ES-I3 (cell line): ENCODE measurements at regions not wholly inside any gene's neighbourhood (a gene's known extent, or its start where the extent isn't known, plus 50 kb on each side); places are given as distances from the start of the nearest gene placed in this dataset.

Experiments used
- H3K36me3 ChIP-seq: 2 replicates; pipeline ENCODE4 v1.6.1; 2013; ENCODE audit warnings: mild to moderate bottlenecking, low read length, control low read depth, moderate library complexity; ENCODE audit not compliant: insufficient read depth
- H3K4me1 ChIP-seq: 2 replicates; pipeline ENCODE4 v1.6.1; 2013; ENCODE audit warnings: mild to moderate bottlenecking, control low read depth, low read length; ENCODE audit not compliant: insufficient read depth
- H3K9ac ChIP-seq: 2 replicates; pipeline ENCODE4 v1.6.1; 2013; ENCODE audit warnings: low read depth, mild to moderate bottlenecking, low read length, moderate library complexity
- H3K9me3 ChIP-seq: 2 replicates; pipeline ENCODE4 v1.6.1; 2013; ENCODE audit warnings: mild to moderate bottlenecking, low read length, moderate library complexity; ENCODE audit not compliant: control insufficient read depth, insufficient read depth

DNA sequence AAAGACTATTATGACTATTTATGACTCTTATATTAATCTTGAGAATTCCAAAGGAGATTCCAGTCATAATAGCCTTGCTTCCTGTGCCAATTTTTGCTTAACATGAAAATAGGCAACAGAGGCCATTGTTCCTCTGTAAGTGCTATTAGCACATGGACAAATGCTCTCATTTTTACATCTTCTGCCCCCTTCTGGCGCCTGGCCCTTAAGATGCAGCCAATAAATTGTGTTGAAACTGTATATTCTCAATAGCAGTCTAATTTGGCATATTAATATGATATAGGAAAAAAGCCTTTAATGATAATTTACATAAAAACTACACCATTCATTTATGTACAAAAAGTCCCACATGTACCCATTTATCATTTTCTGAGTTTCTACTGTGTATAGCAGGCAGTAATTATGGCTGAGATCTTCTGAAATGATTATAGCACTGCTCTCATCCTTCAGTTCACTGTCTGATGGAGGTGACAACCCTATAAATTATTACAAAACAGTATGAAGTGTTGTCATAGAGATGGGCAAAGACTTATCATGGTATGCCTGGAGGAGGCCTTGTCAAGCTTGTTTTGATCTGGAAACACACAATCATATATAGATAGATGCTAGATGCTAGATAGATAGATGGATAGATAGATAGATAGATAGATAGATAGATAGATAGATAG, 613.3 kb downstream of the TSN start:
- no peak overlapping the region for H3K9ac ChIP-seq
- no peaks in the 10 kb centered on the region for H3K36me3 ChIP-seq
- H3K9me3 ChIP-seq, result no peaks in the 10 kb centered on the region
- no peaks in the 10 kb centered on the region for H3K4me1 ChIP-seq

DNA sequence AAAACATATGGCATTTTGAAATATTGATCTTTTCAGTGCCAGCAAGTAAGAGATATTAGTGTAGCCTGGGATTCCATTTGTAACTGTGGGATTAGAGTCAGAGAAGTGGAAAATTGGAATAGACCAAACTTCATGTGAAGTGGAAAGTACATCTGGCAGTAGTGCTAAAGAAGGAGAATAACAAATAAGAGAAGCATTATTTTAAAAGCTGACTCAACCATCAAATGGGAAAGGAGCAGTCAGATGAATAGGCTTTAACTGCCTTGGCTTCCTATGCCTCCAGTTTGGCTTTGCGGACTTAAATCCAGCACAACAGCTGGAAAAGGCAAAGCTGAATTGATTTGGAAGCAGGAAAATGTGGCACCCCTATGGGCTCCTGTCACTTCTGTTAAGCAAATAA, 623.1 kb downstream of the TSN start:
- no peaks in the 10 kb centered on the region for H3K4me1 ChIP-seq
- H3K36me3 ChIP-seq, result no peaks in the 10 kb centered on the region
- H3K9me3 ChIP-seq, result no peaks in the 10 kb centered on the region
- H3K9ac ChIP-seq, result no peak overlapping the region

DNA sequence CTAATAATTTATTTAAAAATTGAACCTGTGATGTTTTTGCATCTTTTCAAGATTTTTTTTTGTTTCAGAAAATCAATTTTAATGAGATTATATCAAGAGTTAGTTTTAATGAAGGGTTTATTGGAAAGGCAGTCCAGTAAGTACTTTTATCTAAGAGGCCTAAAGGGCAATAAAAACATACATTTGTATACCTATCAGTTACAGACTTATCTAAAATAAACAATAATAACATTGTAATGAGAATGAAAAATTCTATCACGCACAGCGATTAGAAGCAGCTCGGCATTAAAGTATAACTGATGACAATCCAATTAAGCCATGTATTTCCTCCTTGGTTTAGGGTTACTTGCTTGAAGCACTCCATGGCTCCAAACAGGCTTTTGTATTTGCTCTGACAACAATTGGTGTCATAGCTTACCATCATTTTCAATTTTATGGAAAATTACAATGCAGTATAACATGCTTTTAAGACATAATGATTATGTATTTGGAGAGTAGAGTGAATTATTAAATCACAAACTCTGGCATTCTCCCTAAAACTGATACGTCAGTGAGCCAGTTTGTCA, 629.4 kb downstream of the TSN start:
- Histone ChIP-seq H3K36me3 (no peaks in the 10 kb centered on the region), H3K9ac (no peak overlapping the region)

DNA sequence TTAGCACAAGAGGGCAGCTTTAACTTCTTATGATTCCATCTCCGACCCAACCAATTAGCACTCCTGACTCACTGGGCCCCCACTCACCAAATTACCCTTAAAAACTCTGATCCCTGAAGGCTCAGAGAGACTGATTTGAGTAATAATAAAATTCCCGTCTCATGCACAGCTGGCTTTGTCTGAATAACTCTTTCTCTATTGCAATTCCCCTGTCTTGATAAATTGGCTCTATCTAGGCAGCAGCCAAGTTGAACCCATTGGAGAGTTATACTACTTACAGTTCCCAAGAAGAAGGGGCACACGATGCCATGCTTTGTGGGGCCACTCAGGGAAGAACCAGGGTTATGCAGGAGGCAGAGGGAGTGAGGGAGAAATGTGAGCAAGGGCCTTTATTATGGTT, 632.8 kb downstream of the TSN start:
- Histone ChIP-seq H3K9me3 (peaks cover 4% of the 10 kb centered on the region; the same call in 1 of the 2 replicates), H3K36me3 (no peaks in the 10 kb centered on the region), H3K4me1 (no peaks in the 10 kb centered on the region), H3K9ac (no peak overlapping the region)

More for the DNA sequence above, 629.4 kb downstream of the TSN start:
- H3K9me3 ChIP-seq, result peaks cover 4% of the 10 kb centered on the region; the same call in 1 of the 2 replicates
- H3K4me1 ChIP-seq, result no peaks in the 10 kb centered on the region

DNA sequence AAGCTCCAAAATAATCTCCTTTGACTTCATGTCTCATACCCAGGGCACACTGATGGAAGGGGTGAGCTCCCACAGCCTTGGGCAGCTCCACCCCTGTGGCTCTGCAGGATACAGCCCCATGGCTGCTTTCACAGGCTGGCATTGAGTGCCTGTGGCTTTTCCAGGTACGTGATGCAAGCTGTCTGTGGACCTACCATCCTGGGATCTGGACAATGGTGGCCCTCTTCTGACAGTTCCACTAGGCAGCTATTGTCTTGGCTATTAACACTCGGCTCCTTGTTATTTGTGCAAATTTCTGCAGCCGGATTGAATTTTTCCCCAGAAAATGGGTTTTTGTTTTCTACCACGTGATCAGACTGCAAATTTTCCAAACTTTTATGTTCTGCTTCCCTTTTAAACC, 634.2 kb downstream of the TSN start:
- Histone ChIP-seq H3K9ac (no peak overlapping the region), H3K36me3 (no peaks in the 10 kb centered on the region), H3K9me3 (peaks cover 4% of the 10 kb centered on the region; the same call in 1 of the 2 replicates), H3K4me1 (no peaks in the 10 kb centered on the region)

DNA sequence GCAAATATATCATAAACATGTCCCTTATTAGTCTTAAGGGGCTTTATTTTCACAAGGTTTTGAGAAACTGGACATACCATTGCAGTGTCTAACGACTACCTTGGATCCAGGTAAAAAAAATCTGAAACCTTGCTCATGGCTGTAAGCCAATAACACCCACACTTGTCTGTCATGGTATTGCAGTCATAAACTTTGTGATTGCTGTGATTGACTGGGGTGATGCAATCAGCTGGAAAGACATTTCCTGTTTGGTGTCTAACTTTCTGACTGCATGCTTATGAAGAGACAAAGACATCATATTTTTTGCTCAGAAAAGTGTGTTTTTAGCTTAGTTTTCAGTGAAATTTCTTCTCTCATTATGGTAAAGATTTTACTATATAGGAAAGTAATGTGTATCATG, 635.0 kb downstream of the TSN start:
- Histone ChIP-seq H3K4me1 (no peaks in the 10 kb centered on the region), H3K9me3 (peaks cover 4% of the 10 kb centered on the region; the same call in 1 of the 2 replicates), H3K9ac (no peak overlapping the region)

DNA sequence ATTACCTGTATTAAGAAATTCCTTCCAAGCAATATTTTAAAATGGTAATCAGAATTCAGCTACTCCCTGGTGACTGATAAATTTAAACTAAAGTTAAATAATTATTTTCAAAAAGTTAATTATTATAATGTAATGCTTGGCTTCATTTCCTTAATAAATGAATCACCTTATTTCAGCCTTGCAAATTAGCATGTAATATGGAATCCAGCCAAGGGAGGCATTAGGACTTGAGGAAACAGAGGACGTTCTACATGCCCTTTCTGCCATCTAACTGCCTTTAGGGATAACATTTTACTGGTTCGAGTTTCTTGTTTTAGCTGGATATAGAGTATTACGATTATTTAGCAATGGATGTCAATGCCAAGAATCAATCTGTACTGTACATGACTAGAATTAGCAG, 636.3 kb downstream of the TSN start:
- Histone ChIP-seq H3K4me1 (no peaks in the 10 kb centered on the region), H3K36me3 (no peaks in the 10 kb centered on the region), H3K9me3 (peaks cover 4% of the 10 kb centered on the region; the same call in 1 of the 2 replicates), H3K9ac (no peak overlapping the region)

More for the DNA sequence above, 635.0 kb downstream of the TSN start:
- H3K36me3 ChIP-seq, result no peaks in the 10 kb centered on the region

DNA sequence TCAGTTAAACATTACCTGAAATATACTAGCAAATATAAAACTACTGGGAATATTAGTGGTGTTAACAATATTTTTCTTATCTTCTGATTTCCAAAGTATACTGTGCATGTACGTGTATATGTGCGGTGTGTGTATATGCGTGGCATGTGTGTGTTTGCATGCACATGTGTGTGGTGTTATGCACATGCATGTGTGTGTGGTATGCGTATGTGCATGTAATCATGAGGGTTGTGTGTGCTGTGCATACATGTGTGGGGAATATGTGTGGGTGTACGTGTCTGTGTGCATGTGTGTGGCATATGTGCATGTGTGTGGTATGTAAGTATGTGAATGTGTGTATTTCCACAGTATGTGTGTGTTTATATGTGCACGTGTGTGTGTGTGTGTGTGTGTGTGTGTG, 640.2 kb downstream of the TSN start:
- Histone ChIP-seq H3K4me1 (no peaks in the 10 kb centered on the region), H3K9me3 (no peaks in the 10 kb centered on the region), H3K9ac (no peak overlapping the region), H3K36me3 (no peaks in the 10 kb centered on the region)

DNA sequence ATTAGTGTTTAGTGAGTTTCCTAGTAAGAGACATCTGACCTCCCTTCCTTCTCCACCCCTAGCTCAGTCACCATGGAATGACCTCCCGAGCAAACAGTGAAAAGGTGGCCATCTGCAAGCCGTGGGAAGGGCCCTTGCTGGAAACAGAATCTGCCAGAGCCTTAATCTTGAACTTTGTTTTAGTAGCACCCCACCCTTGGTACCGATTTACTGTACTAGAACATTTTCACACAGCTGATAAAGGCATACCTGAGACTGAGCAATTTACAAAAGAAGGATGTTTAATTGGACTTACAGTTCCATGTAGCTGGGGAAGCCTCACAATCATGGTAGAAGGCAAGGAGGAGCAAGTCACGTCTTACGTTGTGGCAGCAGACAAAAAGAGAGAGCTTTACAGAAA, 655.8 kb downstream of the TSN start:
- Histone ChIP-seq H3K4me1 (no peaks in the 10 kb centered on the region), H3K36me3 (no peaks in the 10 kb centered on the region), H3K9me3 (no peaks in the 10 kb centered on the region; the same call in 1 of the 2 replicates), H3K9ac (no peak overlapping the region)

DNA sequence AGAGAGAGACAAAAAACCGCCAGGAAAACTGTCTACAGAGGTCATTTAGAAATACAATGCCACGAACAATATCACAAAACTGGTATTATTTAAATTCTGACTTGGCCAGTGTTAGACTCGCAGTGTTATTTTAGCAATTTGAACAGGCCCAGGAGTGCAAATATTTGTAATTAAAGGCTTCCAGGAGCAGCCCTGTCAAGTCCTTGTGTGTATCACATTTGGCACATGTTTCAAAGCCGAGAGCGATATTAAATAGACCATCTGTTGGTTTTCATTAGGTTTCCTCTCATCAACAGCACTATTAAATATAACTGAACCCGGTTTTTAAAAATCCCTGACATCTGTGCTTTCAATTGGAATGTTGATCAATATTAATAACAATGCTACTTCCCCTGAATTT, 656.9 kb downstream of the TSN start:
- no peaks in the 10 kb centered on the region for H3K36me3 ChIP-seq
- H3K4me1 ChIP-seq, result no peaks in the 10 kb centered on the region
- no peaks in the 10 kb centered on the region; the same call in 1 of the 2 replicates for H3K9me3 ChIP-seq
- H3K9ac ChIP-seq, result no peak overlapping the region

DNA sequence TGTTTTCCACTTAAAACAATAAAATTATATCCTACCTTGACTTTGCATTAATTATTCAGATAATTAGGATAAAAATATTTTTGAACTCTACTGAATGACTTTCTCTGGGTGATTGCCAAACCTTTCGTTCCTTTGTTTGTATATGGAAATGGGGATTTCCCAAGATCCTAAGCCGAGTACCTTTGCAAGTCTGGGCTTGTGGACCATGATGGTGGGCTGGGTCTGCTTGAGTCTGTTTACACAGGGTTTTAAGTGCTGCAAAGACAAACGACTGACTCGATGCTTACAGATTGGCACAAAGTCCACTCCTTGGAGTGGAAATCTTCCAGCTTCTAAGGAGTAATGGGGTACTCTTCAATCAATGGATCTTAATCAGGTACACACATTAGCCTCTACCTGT, 659.5 kb downstream of the TSN start:
- no peak overlapping the region for H3K9ac ChIP-seq
- no peaks in the 10 kb centered on the region; the same call in 1 of the 2 replicates for H3K9me3 ChIP-seq
- H3K4me1 ChIP-seq, result no peaks in the 10 kb centered on the region
- no peaks in the 10 kb centered on the region for H3K36me3 ChIP-seq

DNA sequence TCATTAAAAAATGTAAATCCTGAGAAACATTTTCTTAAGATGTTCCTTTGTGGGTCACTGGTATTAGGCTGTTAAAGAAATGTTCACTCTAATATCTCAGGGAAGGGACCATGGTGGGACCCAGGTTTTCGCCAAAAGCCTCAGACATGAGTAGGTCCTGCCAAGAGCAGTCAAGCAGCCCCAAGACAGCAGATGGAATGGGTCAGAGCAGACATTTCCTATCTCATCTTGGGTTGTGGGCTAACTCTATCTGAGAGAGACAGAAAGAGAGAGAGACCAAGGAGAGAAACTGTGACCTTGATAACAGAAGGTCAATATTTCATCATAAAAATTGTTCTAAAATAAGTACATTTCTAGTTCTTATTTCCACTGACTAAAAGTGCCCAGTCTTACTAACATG, 661.7 kb downstream of the TSN start:
- Histone ChIP-seq H3K4me1 (no peaks in the 10 kb centered on the region), H3K9ac (no peak overlapping the region), H3K9me3 (no peaks in the 10 kb centered on the region), H3K36me3 (no peaks in the 10 kb centered on the region)

DNA sequence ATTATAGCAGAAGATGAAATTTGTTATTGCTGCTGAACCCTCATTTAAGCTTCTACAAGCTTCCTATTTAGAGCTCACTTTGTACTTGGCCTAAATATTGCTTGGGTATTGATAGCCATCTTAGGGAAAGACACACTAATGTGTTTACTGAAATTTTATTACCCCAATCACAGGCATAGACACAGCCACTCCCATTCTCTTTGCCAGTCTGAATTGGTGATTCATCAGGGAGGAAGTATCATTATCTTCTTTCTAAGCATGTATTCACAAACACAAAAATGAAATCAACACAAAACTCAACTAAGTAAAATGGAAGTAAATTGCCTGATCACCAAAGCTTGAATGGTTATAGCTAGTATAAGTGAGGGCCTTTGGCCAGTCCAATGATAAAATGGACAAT, 666.3 kb downstream of the TSN start:
- H3K9ac ChIP-seq, result no peak overlapping the region
- no peaks in the 10 kb centered on the region for H3K4me1 ChIP-seq
- H3K9me3 ChIP-seq, result no peaks in the 10 kb centered on the region
- H3K36me3 ChIP-seq, result no peaks in the 10 kb centered on the region

DNA sequence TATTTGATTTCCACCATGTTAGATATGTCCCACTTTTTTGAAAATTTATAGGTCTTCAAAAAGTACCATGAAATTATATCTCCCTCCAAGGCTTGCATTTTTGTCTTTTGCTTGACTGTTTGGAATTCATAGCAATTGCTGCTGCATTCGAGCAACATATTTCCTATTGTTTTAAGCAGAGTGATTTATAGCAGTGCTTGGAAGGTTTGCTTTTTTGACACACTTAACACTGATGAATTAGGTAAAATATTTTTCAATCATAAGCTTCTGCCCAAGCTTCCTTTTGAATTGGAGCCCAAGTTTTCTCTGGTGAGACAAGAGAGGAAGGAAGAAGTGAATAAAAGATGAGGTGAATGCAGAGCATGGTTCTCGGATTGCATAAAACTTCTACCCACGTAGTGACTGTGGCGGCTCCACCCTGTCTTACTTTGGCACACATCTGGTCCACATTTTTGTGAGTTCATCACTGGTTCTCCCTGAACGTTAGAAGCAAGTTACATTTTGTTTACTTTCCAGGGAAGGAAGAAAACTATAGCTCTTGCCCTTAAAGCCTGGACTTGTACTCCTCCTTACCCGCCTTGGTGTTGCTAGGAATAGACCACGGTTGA, 667.0 kb downstream of the TSN start:
- Histone ChIP-seq H3K36me3 (no peaks in the 10 kb centered on the region), H3K4me1 (no peaks in the 10 kb centered on the region), H3K9me3 (no peaks in the 10 kb centered on the region), H3K9ac (no peak overlapping the region)

DNA sequence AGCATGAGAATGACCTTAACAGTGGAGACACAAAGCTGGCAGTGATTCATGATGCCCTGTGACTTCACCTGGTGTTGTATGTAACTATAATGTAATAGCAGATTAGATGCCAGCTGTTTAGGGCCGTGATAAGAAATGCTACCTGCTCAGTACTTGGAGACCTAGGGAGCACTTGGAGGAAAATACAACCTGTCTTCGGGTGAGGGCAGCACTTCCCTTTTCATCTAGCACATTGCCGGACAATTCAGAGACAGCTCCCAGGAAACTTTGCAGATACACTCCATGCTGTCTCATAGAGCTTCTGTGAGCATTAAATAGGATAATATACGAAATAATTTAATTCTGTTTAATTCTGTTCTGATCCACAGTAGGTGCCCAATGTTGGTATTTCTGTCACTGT, 668.5 kb downstream of the TSN start:
- H3K9ac ChIP-seq, result no peak overlapping the region
- H3K36me3 ChIP-seq, result no peaks in the 10 kb centered on the region
- no peaks in the 10 kb centered on the region for H3K9me3 ChIP-seq
- H3K4me1 ChIP-seq, result no peaks in the 10 kb centered on the region
